ENCODE measurements at regions not wholly inside any gene's neighbourhood (a gene's known extent, or its start where the extent isn't known, plus 50 kb on each side); places are given as distances from the start of the nearest gene placed in this dataset.
A peak's percentile ranks its signal among the peaks of the same experiment; 100 is the strongest.

GRCh38 chr6:104670834-104671590, 188.7 kb downstream of the HACE1 start (continued):
- TF ChIP-seq CBFA2T2 (conservative IDR thresholded peaks at IDR 0.05) (peak; percentile 64), TCF3 (CRISPR knock-in tag; IDR thresholded peaks at IDR 0.05) (peak; percentile 57), TFAP4 (CRISPR knock-in tag; IDR thresholded peaks at IDR 0.05; ENCODE audit: borderline replicate concordance) (0 out of 2 replicates have a peak, but pooled peaks have one; percentile 15), TRIM24 (IDR thresholded peaks at IDR 0.05) (peak in 1 of 2 experiments; percentile 26; a peak in 1 of 4 replicates), NR1H2 (CRISPR knock-in tag; IDR thresholded peaks at IDR 0.05) (0 out of 2 replicates have a peak, but pooled peaks have one; percentile 31), NCOR1 (IDR thresholded peaks at IDR 0.05) (peak; percentile 59)

- peaks cover 5% of the 10 kb centered on the region for H3K9me3 ChIP-seq (replicated peaks; ENCODE audit: control insufficient read depth, insufficient read depth, low read depth, low read length)
- H3K9ac ChIP-seq (ENCODE audit: insufficient read depth in 1 of 2, low read depth in 2 of 2, low read length in 2 of 2) = no peak overlapping the region
- peaks cover 3% of the 10 kb centered on the region in 2 experiments; a peak in 4 of 5 replicates for H3K4me1 ChIP-seq (replicated peaks in 1 of 2; ENCODE audit: control insufficient read depth in 2 of 2, insufficient read depth in 2 of 2, low read length in 2 of 2)
- DNase-seq (ENCODE audit: extremely low read depth in 1 of 4, low spot score in 3 of 4) (no peak), ATAC-seq (no peak), FAIRE-seq (no peak)
- TF ChIP-seq MEF2D (tag; conservative IDR thresholded peaks at IDR 0.05; ENCODE audit: low read depth) (no peak), ZNF408 (CRISPR knock-in tag; IDR thresholded peaks at IDR 0.05; ENCODE audit: low read depth) (no peak), COPS2 (conservative IDR thresholded peaks at IDR 0.05) (no peak), EHMT2 (IDR thresholded peaks at IDR 0.05) (no peak), RBM25 (IDR thresholded peaks at IDR 0.05; ENCODE audit: low read depth, low read length, severe bottlenecking) (peak; percentile 24), ZNF696 (CRISPR knock-in tag; conservative IDR thresholded peaks at IDR 0.05) (no peak), ZNF146 (CRISPR knock-in tag; IDR thresholded peaks at IDR 0.05; ENCODE audit: unreplicated experiment) (peak; percentile 84)
- no peak overlapping the region for H3K4me2 ChIP-seq (ENCODE audit: insufficient read depth, low read length)
- no peak overlapping the region for H2AFZ ChIP-seq (ENCODE audit: low read depth, low read length)
- no peak overlapping the region for H3K27ac ChIP-seq (ENCODE audit: extremely low read depth, low read depth, low read length)
- no peaks in the 10 kb centered on the region for H3K9me1 ChIP-seq (ENCODE audit: control insufficient read depth, insufficient read depth, low read length)
- 87% methylated on average over 5 of the region's 5 CpGs for WGBS (ENCODE audit: insufficient coverage, low coverage, missing lambda C conversion rate)
- no peaks in the 10 kb centered on the region for H3K79me2 ChIP-seq (ENCODE audit: control insufficient read depth, insufficient read depth, low read length)
- no peaks in the 10 kb centered on the region for H3K36me3 ChIP-seq (ENCODE audit: control insufficient read depth, insufficient read depth, low read length)
- H3K27me3 ChIP-seq (ENCODE audit: control insufficient read depth in 2 of 2, insufficient read depth in 2 of 2, low read length in 2 of 2) = no peaks in the 10 kb centered on the region
- in situ Hi-C loops (cut with MboI) (no loop called here), intact Hi-C loops (cut with micrococcal nuclease) (no loop called here)
- POLR2A ChIA-PET = no interaction called here
- H3K4me3 ChIP-seq = no peak overlapping the region
- no TSS peak for BruUV-seq (replicated peaks)
- CTCF ChIA-PET (ENCODE audit: low intra/inter-chr PET ratio) = no interaction called here
- H4K20me1 ChIP-seq (replicated peaks; ENCODE audit: control insufficient read depth, insufficient read depth, low read length) = no peaks in the 10 kb centered on the region
These were observed 190.2 kb downstream of the HACE1 start for GRCh38 chr6:104669483-104669882.
